Liver (tissue), 8 donors: ENCODE measurements at regions not wholly inside any gene's neighbourhood (a gene's known extent, or its start where the extent isn't known, plus 50 kb on each side); places are given as distances from the start of the nearest gene placed in this dataset.

ENCODE experiments used
- DNase-seq: peaks from one replicate; pipeline ENCODE4 v3.0.0-alpha.2; 2017; ENCODE audit warnings: low spot score
- H3K27ac ChIP-seq, 2 donors: one replicate each; pipeline ENCODE4 v1.7.0; 2013; ENCODE audit warnings: inconsistent platforms in 2 of 2, low read length in 2 of 2, control low read depth in 1 of 2, low read depth in 1 of 2, mild to moderate bottlenecking in 1 of 2
- H3K27me3 ChIP-seq, 4 donors: one replicate each; pipeline versions ENCODE4 v1.6.1 to v1.7.0; 2013; ENCODE audit warnings: low read length in 3 of 4, inconsistent platforms in 1 of 4, mild to moderate bottlenecking in 1 of 4, moderate library complexity in 1 of 4; ENCODE audit not compliant: control insufficient read depth in 4 of 4, insufficient read depth in 4 of 4
- H3K36me3 ChIP-seq, 4 donors: one replicate each; pipeline versions ENCODE4 v1.6.1 to v1.7.0; 2013; ENCODE audit warnings: low read length in 3 of 4, mild to moderate bottlenecking in 3 of 4, low read depth in 1 of 4, moderate library complexity in 1 of 4; ENCODE audit not compliant: control insufficient read depth in 4 of 4, insufficient read depth in 3 of 4
- H3K4me1 ChIP-seq, 4 donors: one replicate each; pipeline versions ENCODE4 v1.6.1 to v1.7.0; 2013; ENCODE audit warnings: low read length in 3 of 4, mild to moderate bottlenecking in 3 of 4, moderate library complexity in 1 of 4; ENCODE audit not compliant: control insufficient read depth in 4 of 4, insufficient read depth in 4 of 4
- H3K4me3 ChIP-seq, 3 donors: one replicate each; pipeline versions ENCODE4 v1.6.1 to v1.7.0; 2013; ENCODE audit warnings: low read length in 3 of 3, control low read depth in 1 of 3, low read depth in 1 of 3, mild to moderate bottlenecking in 1 of 3
- H3K9ac ChIP-seq, 2 donors: one replicate each; pipeline ENCODE4 v1.7.0; 2013; ENCODE audit warnings: low read length in 2 of 2, mild to moderate bottlenecking in 2 of 2, moderate library complexity in 2 of 2, control low read depth in 1 of 2, low read depth in 1 of 2
- H3K9me3 ChIP-seq, 4 donors: one replicate each; pipeline versions ENCODE4 v1.6.1 to v1.7.0; 2013; ENCODE audit warnings: low read length in 3 of 4; ENCODE audit not compliant: control insufficient read depth in 4 of 4
- ATF3 ChIP-seq: IDR thresholded peaks from 2 replicates; pipeline ENCODE4 v1.6.1; 2016; ENCODE audit warnings: antibody characterized with exemption
- CTCF ChIP-seq: fragments of 150-350 bp; IDR thresholded peaks from 2 replicates; pipeline ENCODE4 v1.5.1; 2017; ENCODE audit warnings: improper control_type of control experiment, low read depth, low read length; ENCODE audit not compliant: missing input control
- FOXA1 ChIP-seq: IDR thresholded peaks from 2 replicates; pipeline ENCODE4 v1.6.1; 2016; ENCODE audit warnings: antibody characterized with exemption
- GABPA ChIP-seq, 2 donors: IDR thresholded peaks in 1 of 2; conservative IDR thresholded peaks in 1 of 2; 2 replicates each; pipeline ENCODE4 v1.6.1; 2016; ENCODE audit warnings: antibody characterized with exemption in 2 of 2, mild to moderate bottlenecking in 1 of 2, moderate library complexity in 1 of 2
- HNF4G ChIP-seq: IDR thresholded peaks from 2 replicates; pipeline ENCODE4 v1.6.1; 2016; ENCODE audit warnings: antibody characterized with exemption
- JUND ChIP-seq, 2 donors: IDR thresholded peaks; 2 replicates each; pipeline ENCODE4 v1.6.1; 2016; ENCODE audit warnings: antibody characterized with exemption in 2 of 2
- MAX ChIP-seq: IDR thresholded peaks from 2 replicates; pipeline ENCODE4 v1.6.1; 2016; ENCODE audit warnings: antibody characterized with exemption
- NR2F2 ChIP-seq: IDR thresholded peaks from 2 replicates; pipeline ENCODE4 v1.6.1; 2016; ENCODE audit warnings: antibody characterized with exemption
- RXRA ChIP-seq, 2 donors: IDR thresholded peaks; 2 replicates each; pipeline ENCODE4 v1.6.1; 2017 to 2018; ENCODE audit warnings: antibody characterized with exemption in 2 of 2, mild to moderate bottlenecking in 1 of 2
- SP1 ChIP-seq: IDR thresholded peaks from 2 replicates; pipeline ENCODE4 v1.6.1; 2018; ENCODE audit warnings: antibody characterized with exemption, mild to moderate bottlenecking
- TAF1 ChIP-seq: conservative IDR thresholded peaks from 2 replicates; pipeline ENCODE4 v1.6.1; 2016; ENCODE audit warnings: antibody characterized with exemption, mild to moderate bottlenecking
- YY1 ChIP-seq: IDR thresholded peaks from 2 replicates; pipeline ENCODE4 v1.6.1; 2016; ENCODE audit warnings: antibody characterized with exemption, mild to moderate bottlenecking
- ZBTB33 ChIP-seq: IDR thresholded peaks from 2 replicates; pipeline ENCODE4 v1.6.1; 2016; ENCODE audit warnings: antibody characterized with exemption
- WGBS: extraction: QIAGEN DNeasy Blood & Tissue Kit; methylation state at CpG from one replicate; pipeline ENCODE4 v1.1.7; 2013; 5-methylcytosine and 5-hydroxymethylcytosine counted together
- donor health status: healthy.
- donor health status: healthy.
- donor health status: healthy.
- donor health status: healthy.
- donor health status: healthy.

- Histone ChIP-seq H3K9ac (no peak overlapping the region), H3K36me3 (no peaks in the 10 kb centered on the region), H3K27me3 (peaks cover 0 to 2% (median 0%) of the 10 kb centered on the region in 4 donors), H3K4me1 (no peaks in the 10 kb centered on the region), H3K27ac (no peak overlapping the region), H3K9me3 (no peaks in the 10 kb centered on the region), H3K4me3 (no peak overlapping the region)
- DNase-seq: no peak
- TF ChIP-seq JUND (IDR thresholded peaks at IDR 0.05): no peak
- WGBS: 86% methylated on average over 2 of the region's 2 CpGs
Measured at GRCh38 chrX:137387646-137388045, 178.3 kb upstream of the ZIC3 start.

GRCh38 chrX:137366018-137366633 lies 199.8 kb upstream of the ZIC3 start:
- H3K4me3 ChIP-seq: no peak overlapping the region
- H3K27ac ChIP-seq: no peak overlapping the region
- 78% methylated on average over 3 of the region's 3 CpGs for WGBS
- no peak for DNase-seq
- H3K9ac ChIP-seq: no peak overlapping the region
- TF ChIP-seq CTCF (no peak), YY1 (no peak), TAF1 (no peak), FOXA1 (no peak), ZBTB33 (no peak), MAX (no peak), SP1 (no peak), HNF4G (no peak), NR2F2 (no peak), ATF3 (no peak)
- no peaks in the 10 kb centered on the region for H3K27me3 ChIP-seq
- no peaks in the 10 kb centered on the region for H3K4me1 ChIP-seq
- H3K9me3 ChIP-seq: no peaks in the 10 kb centered on the region
- no peaks in the 10 kb centered on the region for H3K36me3 ChIP-seq

- no peak overlapping the region for H3K4me3 ChIP-seq
- no peak for DNase-seq
- 77% methylated on average over 1 of the region's 1 CpG for WGBS
- no peak overlapping the region for H3K9ac ChIP-seq
- H3K9me3 ChIP-seq: no peaks in the 10 kb centered on the region
- no peaks in the 10 kb centered on the region for H3K36me3 ChIP-seq
- H3K27me3 ChIP-seq: no peaks in the 10 kb centered on the region
- no peaks in the 10 kb centered on the region for H3K4me1 ChIP-seq
- TF ChIP-seq GABPA (IDR thresholded peaks at IDR 0.05 in 1 of 2, conservative IDR thresholded peaks at IDR 0.05 in 1 of 2) (no peak), HNF4G (no peak), RXRA (IDR thresholded peaks at IDR 0.05) (no peak)
- no peak overlapping the region for H3K27ac ChIP-seq
Measured at GRCh38 chrX:137363559-137363958, 202.4 kb upstream of the ZIC3 start.
